GM12872 (cell line): ENCODE measurements at regions not wholly inside any gene's neighbourhood (a gene's known extent, or its start where the extent isn't known, plus 50 kb on each side); places are given as distances from the start of the nearest gene placed in this dataset.

ENCODE experiments used
- TF ChIP-seq, protein P1 (sequence below): IDR thresholded peaks from 3 replicates; pipeline ENCODE4 v1.5.1; 2011; ENCODE audit warnings: low read depth, mild to moderate bottlenecking, low read length, moderate library complexity; ENCODE audit not compliant: insufficient read depth

DNA sequence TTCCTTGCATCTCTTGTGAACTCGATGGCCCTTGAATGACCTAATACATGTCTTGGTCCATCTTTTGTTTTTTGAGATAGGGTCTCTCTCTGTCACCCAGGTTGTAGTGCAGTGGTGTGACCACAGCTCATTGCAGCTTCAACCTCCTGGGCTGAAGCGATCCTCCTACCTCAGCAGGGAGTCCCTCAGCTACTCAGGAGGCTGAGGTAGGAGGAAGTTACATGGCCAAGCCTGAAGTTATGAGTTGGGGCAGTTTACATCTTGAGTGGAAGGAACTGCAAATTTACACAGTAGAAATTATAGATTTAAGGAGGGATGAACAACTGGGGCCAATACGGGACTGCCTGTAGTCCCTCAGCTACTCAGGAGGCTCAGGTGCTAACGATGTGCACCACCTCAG is 97.2 kb upstream of the METTL14 start:
- TF ChIP-seq, protein P1, sequence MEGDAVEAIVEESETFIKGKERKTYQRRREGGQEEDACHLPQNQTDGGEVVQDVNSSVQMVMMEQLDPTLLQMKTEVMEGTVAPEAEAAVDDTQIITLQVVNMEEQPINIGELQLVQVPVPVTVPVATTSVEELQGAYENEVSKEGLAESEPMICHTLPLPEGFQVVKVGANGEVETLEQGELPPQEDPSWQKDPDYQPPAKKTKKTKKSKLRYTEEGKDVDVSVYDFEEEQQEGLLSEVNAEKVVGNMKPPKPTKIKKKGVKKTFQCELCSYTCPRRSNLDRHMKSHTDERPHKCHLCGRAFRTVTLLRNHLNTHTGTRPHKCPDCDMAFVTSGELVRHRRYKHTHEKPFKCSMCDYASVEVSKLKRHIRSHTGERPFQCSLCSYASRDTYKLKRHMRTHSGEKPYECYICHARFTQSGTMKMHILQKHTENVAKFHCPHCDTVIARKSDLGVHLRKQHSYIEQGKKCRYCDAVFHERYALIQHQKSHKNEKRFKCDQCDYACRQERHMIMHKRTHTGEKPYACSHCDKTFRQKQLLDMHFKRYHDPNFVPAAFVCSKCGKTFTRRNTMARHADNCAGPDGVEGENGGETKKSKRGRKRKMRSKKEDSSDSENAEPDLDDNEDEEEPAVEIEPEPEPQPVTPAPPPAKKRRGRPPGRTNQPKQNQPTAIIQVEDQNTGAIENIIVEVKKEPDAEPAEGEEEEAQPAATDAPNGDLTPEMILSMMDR = no peak

DNA sequence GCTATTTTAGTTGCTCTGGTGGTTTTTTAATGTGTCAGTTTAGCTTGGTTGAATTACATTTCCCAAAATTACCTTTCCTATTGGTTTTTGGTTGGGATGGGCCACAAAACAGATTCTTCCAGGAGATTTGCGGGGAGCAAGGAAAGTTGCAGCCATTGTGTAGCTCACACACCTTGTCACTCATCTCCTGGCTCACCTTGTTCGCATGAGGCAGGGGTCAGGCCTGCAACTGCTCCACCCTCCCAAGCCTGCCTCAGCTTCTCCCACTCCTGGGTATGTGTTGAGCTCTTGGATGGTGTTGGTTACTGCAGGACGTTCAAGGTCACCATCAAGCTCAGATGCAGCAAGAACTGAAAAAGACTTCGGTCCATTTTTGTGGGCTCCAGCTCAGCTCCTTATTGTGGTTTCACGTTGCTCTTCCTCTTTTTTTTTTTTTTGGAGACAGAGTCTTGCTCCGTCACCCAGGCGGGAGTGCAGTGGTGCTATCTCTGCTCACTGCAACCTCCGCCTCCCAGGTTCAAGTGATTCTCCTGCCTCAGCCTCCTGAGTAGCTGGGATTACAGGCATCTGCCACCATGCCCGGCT is 95.6 kb upstream of the METTL14 start:
- TF ChIP-seq, protein P1 = no peak
